Osteocyte (in vitro differentiated cells): ENCODE measurements at regions not wholly inside any gene's neighbourhood (a gene's known extent, or its start where the extent isn't known, plus 50 kb on each side); places are given as distances from the start of the nearest gene placed in this dataset.

ENCODE experiments used
- DNase-seq: peaks from one replicate; pipeline ENCODE4 v3.0.0; 2021; ENCODE audit warnings: mixed read lengths; ENCODE audit not compliant: unreplicated experiment; ENCODE audit errors: extremely low spot score
- H3K27ac Mint-ChIP-seq: one replicate; pipeline ENCODE4 v1.8.0; 2021; ENCODE audit warnings: mild to moderate bottlenecking, mixed read lengths; ENCODE audit not compliant: unreplicated experiment
- H3K27me3 Mint-ChIP-seq: one replicate; pipeline ENCODE4 v1.8.0; 2021; ENCODE audit warnings: mixed read lengths; ENCODE audit not compliant: unreplicated experiment
- H3K36me3 Mint-ChIP-seq: one replicate; pipeline ENCODE4 v1.8.0; 2021; ENCODE audit warnings: mixed read lengths; ENCODE audit not compliant: unreplicated experiment
- H3K4me1 Mint-ChIP-seq: one replicate; pipeline ENCODE4 v1.8.0; 2021; ENCODE audit warnings: mixed read lengths; ENCODE audit not compliant: unreplicated experiment
- H3K4me3 Mint-ChIP-seq: one replicate; pipeline ENCODE4 v1.8.0; 2021; ENCODE audit warnings: mild to moderate bottlenecking, moderate library complexity, mixed read lengths; ENCODE audit not compliant: unreplicated experiment
- H3K9me3 Mint-ChIP-seq: one replicate; pipeline ENCODE4 v1.8.0; 2021; ENCODE audit warnings: mixed read lengths; ENCODE audit not compliant: unreplicated experiment
- CTCF ChIP-seq: fragments of 200-600 bp; sonication (generic); IDR thresholded peaks from 2 replicates; pipeline ENCODE4 v1.5.0; 2021; ENCODE audit warnings: antibody characterized with exemption, mild to moderate bottlenecking, moderate library complexity

GRCh38 chr17:51493206-51493605, 232.9 kb downstream of the UTP18 start:
- Mint-ChIP-seq H3K36me3 (no peaks in the 10 kb centered on the region), H3K9me3 (no peaks in the 10 kb centered on the region), H3K4me3 (no peak overlapping the region), H3K27me3 (peaks cover 2% of the 10 kb centered on the region), H3K4me1 (no peaks in the 10 kb centered on the region), H3K27ac (no peak overlapping the region)
- no peak for TF ChIP-seq CTCF
- DNase-seq: no peak

GRCh38 chr17:51496378-51496777, 236.0 kb downstream of the UTP18 start:
- no peak overlapping the region for H3K4me3 Mint-ChIP-seq
- TF ChIP-seq CTCF: no peak
- H3K27ac Mint-ChIP-seq: no peak overlapping the region

GRCh38 chr17:51499897-51500296, 239.6 kb downstream of the UTP18 start:
- H3K4me3 Mint-ChIP-seq: no peak overlapping the region

More at GRCh38 chr17:51496378-51496777, 236.0 kb downstream of the UTP18 start:
- Mint-ChIP-seq H3K36me3 (no peaks in the 10 kb centered on the region), H3K4me1 (no peaks in the 10 kb centered on the region), H3K27me3 (peaks cover 2% of the 10 kb centered on the region), H3K9me3 (no peaks in the 10 kb centered on the region)
- DNase-seq: no peak

GRCh38 chr17:51500454-51500853, 240.1 kb downstream of the UTP18 start:
- Mint-ChIP-seq H3K9me3 (no peaks in the 10 kb centered on the region), H3K4me3 (no peak overlapping the region), H3K27me3 (peaks cover 2% of the 10 kb centered on the region), H3K4me1 (no peaks in the 10 kb centered on the region), H3K27ac (no peak overlapping the region), H3K36me3 (no peaks in the 10 kb centered on the region)
- DNase-seq: no peak
- TF ChIP-seq CTCF: no peak

More at GRCh38 chr17:51499897-51500296, 239.6 kb downstream of the UTP18 start:
- Mint-ChIP-seq H3K9me3 (no peaks in the 10 kb centered on the region), H3K27ac (no peak overlapping the region), H3K27me3 (peaks cover 2% of the 10 kb centered on the region), H3K36me3 (no peaks in the 10 kb centered on the region), H3K4me1 (no peaks in the 10 kb centered on the region)
- TF ChIP-seq CTCF: no peak
- DNase-seq: no peak

- H3K27ac Mint-ChIP-seq: no peak overlapping the region
- no peak for DNase-seq
- H3K4me3 Mint-ChIP-seq: no peak overlapping the region
- no peaks in the 10 kb centered on the region for H3K27me3 Mint-ChIP-seq
- no peaks in the 10 kb centered on the region for H3K36me3 Mint-ChIP-seq
- no peaks in the 10 kb centered on the region for H3K9me3 Mint-ChIP-seq
- no peaks in the 10 kb centered on the region for H3K4me1 Mint-ChIP-seq
- TF ChIP-seq CTCF: no peak
Measured at GRCh38 chr17:51505450-51505849, 245.1 kb downstream of the UTP18 start.
